ENCODE measurements at regions not wholly inside any gene's neighbourhood (a gene's known extent, or its start where the extent isn't known, plus 50 kb on each side); places are given as distances from the start of the nearest gene placed in this dataset.
A peak's percentile ranks its signal among the peaks of the same experiment; 100 is the strongest.

- Histone ChIP-seq H2BK15ac (ENCODE audit: low read depth, low read length) (peak overlapping the region; percentile 38; the same call in 1 of the 3 replicates), H3K4me2 (ENCODE audit: low read depth, low read length) (0 out of 2 replicates have a peak overlapping the region, but pooled peaks have one; percentile 25), H2BK5ac (ENCODE audit: low read depth, low read length, poor library complexity, severe bottlenecking) (peak overlapping the region; percentile 85), H2AK5ac (ENCODE audit: low read depth, low read length) (peak overlapping the region; percentile 91), H3K14ac (replicated peaks; ENCODE audit: low read depth, low read length) (peak overlapping the region; percentile 74), H4K8ac (ENCODE audit: low read depth in 2 of 2, low read length in 2 of 2) (peak overlapping the region; percentile 19 to 81), H3K79me1 (ENCODE audit: low read depth in 1 of 2, low read length in 2 of 2) (no peaks in the 10 kb centered on the region), H4K20me1 (ENCODE audit: insufficient read depth, low read length) (no peaks in the 10 kb centered on the region), H3K9me1 (ENCODE audit: insufficient read depth, low read length) (peaks cover 9% of the 10 kb centered on the region), H3K4me3 (ENCODE audit: insufficient read depth, low read depth, low read length) (no peak overlapping the region), H3K56ac (ENCODE audit: extremely low read depth, insufficient read depth, low read length) (peak overlapping the region; percentile 18), H3K4me1 (ENCODE audit: control insufficient read depth, insufficient read depth, low read length) (peaks cover 11% of the 10 kb centered on the region), H3K18ac (ENCODE audit: low read depth, low read length) (peak overlapping the region; percentile 94), H2BK20ac (ENCODE audit: low read depth, low read length) (peak overlapping the region; percentile 88), H3K36me3 (ENCODE audit: control insufficient read depth, insufficient read depth, low read length) (no peaks in the 10 kb centered on the region), H2AFZ (replicated peaks; ENCODE audit: low read length, poor library complexity) (peak overlapping the region; percentile 67), H4K91ac (ENCODE audit: insufficient read depth, low read depth, low read length) (peak overlapping the region; percentile 92), H4K5ac (ENCODE audit: low read depth, low read length) (peak overlapping the region; percentile 98), H3K4ac (ENCODE audit: low read depth, low read length) (peak overlapping the region; percentile 96), H3K23ac (ENCODE audit: low read depth, low read length) (peak overlapping the region; percentile 81), H2BK120ac (ENCODE audit: low read depth, low read length) (peak overlapping the region; percentile 95), H3K9me3 (ENCODE audit: control insufficient read depth, insufficient read depth, low read length) (no peaks in the 10 kb centered on the region), H3K27me3 (ENCODE audit: control insufficient read depth, insufficient read depth, low read length) (no peaks in the 10 kb centered on the region), H3K27ac (ENCODE audit: insufficient read depth, low read length) (peak overlapping the region; percentile 18), H3K9ac (ENCODE audit: low read depth, low read length) (no peak overlapping the region), H2AK9ac (replicated peaks; ENCODE audit: low read depth, low read length, poor library complexity) (peak overlapping the region; percentile 76)
- intact Hi-C loops (cut with micrococcal nuclease), result loop anchor here (5.0 kb wide), 1 partner anchor 117 kb away; no protein-coding TSS in a partner anchor
- ATAC-seq (ENCODE audit: low read depth) (peak; percentile 13), DNase-seq (no peak)
- in situ Hi-C loops (cut with MboI; ENCODE audit: low sequenced_read_pairs), result no loop called here
- 50% methylated on average over 2 of the region's 4 CpGs; no CpG with 5 or more reads in 1 of the 2 experiments for WGBS, 2 experiments (ENCODE audit: extremely low coverage in 2 of 2, insufficient read length in 1 of 2)
- dilution Hi-C loops (cut with HindIII; ENCODE audit: low sequenced_read_pairs, unreplicated experiment), result no loop called here
- CTCF ChIA-PET, result interaction anchor here (0.8 kb wide), 1 partner anchor 219 kb away, joined by 3 read pairs; no protein-coding TSS in a partner anchor
- BruUV-seq (replicated peaks), result no TSS peak
- POLR2A ChIA-PET (ENCODE audit: unreplicated experiment), result no interaction called here
- TF ChIP-seq POLR2A (IDR thresholded peaks at IDR 0.05; ENCODE audit: low read depth, low read length), result no peak
- TF ChIP-seq FOS (IDR thresholded peaks at IDR 0.05; ENCODE audit: low read depth, low read length), result no peak
- no peak for TF ChIP-seq MAFK (IDR thresholded peaks at IDR 0.05; ENCODE audit: low read depth, low read length)
- TF ChIP-seq CEBPB (IDR thresholded peaks at IDR 0.05; ENCODE audit: low read depth, low read length), result no peak
- TF ChIP-seq MAZ (IDR thresholded peaks at IDR 0.05; ENCODE audit: borderline replicate concordance, low read depth, low read length), result no peak
- TF ChIP-seq CHD1 (IDR thresholded peaks at IDR 0.05; ENCODE audit: low read depth, low read length), result no peak
- no peak for TF ChIP-seq RAD21 (IDR thresholded peaks at IDR 0.05; ENCODE audit: low read length)
- no peak for TF ChIP-seq USF2 (IDR thresholded peaks at IDR 0.05; ENCODE audit: low read depth, low read length)
Measured at GRCh38 chr5:145479271-145479670, 355.9 kb downstream of the PRELID2 start.

Data from IMR-90 (cell line).